ENCODE measurements at regions not wholly inside any gene's neighbourhood (a gene's known extent, or its start where the extent isn't known, plus 50 kb on each side); places are given as distances from the start of the nearest gene placed in this dataset.

DNA sequence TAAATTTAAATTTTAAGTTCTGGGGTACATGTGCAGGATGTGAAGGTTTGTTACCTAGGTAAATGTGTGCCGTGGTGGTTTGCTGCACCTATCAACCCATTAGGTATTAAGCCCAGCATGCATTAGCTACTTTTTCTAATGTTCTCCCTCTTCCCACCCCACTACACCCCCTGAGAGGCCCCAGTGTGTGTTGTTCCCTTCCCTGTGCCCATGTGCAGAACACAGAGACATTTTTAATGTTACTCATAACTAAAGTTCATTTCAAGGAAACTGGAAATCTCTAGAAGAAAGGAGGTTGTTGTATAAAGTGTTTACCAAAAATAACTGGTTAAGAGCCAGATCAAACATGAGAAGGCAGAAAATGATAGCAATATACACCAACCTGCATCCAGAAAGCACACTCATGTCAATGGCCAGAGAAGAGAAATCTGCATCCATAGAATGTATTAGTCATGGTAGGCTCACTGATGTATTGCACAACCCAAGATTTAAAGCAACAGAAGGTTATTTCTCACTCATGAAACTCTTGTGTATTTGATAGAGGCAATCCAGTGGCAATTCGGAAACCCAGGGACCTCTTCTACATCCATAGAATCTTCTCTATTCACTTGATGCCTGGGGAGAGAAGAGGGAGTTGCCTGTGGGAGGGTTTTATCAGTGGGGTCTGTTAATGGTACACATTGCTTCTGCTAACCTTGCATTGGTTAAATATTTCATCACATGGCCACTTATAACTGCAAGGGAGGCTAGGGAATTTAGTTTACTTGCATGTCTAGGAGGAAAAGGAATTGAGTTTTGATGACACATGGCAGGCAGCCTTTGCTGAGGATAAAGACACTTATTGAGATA lies 321.9 kb upstream of the RASGRP1 start:
- TF ChIP-seq POLR2AphosphoS5 (IDR thresholded peaks at IDR 0.05) (no peak), POLR2A (IDR thresholded peaks at IDR 0.05) (no peak)
- TF ChIP-seq, protein P1, sequence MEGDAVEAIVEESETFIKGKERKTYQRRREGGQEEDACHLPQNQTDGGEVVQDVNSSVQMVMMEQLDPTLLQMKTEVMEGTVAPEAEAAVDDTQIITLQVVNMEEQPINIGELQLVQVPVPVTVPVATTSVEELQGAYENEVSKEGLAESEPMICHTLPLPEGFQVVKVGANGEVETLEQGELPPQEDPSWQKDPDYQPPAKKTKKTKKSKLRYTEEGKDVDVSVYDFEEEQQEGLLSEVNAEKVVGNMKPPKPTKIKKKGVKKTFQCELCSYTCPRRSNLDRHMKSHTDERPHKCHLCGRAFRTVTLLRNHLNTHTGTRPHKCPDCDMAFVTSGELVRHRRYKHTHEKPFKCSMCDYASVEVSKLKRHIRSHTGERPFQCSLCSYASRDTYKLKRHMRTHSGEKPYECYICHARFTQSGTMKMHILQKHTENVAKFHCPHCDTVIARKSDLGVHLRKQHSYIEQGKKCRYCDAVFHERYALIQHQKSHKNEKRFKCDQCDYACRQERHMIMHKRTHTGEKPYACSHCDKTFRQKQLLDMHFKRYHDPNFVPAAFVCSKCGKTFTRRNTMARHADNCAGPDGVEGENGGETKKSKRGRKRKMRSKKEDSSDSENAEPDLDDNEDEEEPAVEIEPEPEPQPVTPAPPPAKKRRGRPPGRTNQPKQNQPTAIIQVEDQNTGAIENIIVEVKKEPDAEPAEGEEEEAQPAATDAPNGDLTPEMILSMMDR (IDR thresholded peaks at IDR 0.05) = no peak
